ENCODE measurements at regions not wholly inside any gene's neighbourhood (a gene's known extent, or its start where the extent isn't known, plus 50 kb on each side); places are given as distances from the start of the nearest gene placed in this dataset.

- intact Hi-C loops (cut with micrococcal nuclease), result no loop called here
These were observed 1112.7 kb upstream of the TENM4 start for GRCh38 chr11:80553565-80553964.

- intact Hi-C loops (cut with micrococcal nuclease), result no loop called here
These were observed 1101.9 kb upstream of the TENM4 start for GRCh38 chr11:80542704-80543103.

DNA sequence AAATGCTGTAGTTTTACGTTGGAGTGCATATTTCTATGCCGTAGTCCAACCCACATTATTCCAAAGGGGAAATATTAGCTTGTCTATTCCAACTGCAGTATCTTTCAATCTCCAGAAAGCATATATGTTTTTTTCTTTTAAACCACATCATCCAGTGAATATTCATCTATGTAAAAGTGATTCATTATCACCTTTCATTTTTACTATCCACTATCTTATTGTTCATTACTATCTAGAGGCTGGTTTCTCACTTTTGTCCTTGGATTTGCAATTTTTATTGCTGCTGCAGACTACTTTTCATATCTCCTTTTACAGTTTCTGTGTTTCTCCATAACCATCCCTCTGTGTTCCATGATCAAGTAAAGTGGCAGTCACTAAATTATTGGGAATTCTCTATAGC, 1097.2 kb upstream of the TENM4 start:
- intact Hi-C loops (cut with micrococcal nuclease), result no loop called here

GRCh38 chr11:80533463-80533862, 1092.6 kb upstream of the TENM4 start:
- intact Hi-C loops (cut with micrococcal nuclease), result no loop called here

GRCh38 chr11:80532633-80533232, 1091.9 kb upstream of the TENM4 start:
- intact Hi-C loops (cut with micrococcal nuclease), result no loop called here

- intact Hi-C loops (cut with micrococcal nuclease), result no loop called here
These were observed 1088.9 kb upstream of the TENM4 start for GRCh38 chr11:80529726-80530125.

DNA sequence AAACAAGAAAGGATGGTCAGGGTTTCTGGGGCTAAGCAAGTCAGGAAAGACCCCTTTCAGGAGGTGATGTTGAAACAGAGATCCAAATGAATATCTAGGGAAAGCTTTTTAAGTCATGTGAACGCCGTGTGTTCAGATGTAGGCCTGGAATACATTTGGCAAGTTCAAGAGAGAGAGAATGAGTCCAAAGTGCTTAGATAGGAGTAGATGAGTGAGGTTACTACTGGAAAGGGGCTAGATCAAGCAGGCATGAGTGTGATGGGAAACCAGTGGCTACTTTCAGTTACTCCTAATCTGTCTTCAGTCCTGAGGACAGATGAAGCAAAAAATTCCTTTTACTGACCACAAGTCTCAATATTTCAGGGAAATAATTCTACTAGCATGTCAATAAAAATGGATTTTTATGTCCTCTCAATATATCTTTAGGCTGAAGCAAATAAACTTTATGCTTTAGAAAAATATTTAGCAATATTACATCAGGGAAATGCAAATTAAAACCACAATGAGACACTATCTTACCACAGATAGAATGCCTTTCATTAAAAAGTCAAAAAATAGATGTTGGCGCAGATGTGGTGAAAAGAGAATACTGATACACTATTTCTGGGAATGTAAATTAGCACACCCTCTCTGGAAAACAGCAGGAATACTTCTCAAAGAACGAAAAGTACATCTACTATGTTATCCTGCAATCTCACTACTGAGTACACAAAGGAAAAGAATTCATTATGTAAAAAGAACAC, 1085.0 kb upstream of the TENM4 start:
- intact Hi-C loops (cut with micrococcal nuclease), result no loop called here

DNA sequence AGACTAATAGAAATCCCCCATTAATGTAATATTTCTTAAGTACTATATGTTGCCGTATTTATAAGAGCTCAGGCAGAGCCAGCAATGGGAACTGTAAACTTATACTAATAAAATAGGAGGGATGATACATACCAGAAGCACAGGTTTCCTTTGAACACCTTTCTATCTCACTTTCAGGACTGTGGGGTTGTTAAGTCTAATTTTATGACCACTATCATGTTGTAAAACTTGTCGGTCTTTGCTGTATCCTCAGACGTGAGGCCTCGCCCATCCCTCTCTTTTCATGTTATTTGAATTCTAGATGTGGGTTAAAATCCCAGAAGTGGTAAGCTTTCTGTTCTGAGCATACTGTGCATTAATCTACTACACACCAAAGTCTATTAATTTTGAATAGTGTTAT, 1083.5 kb upstream of the TENM4 start:
- intact Hi-C loops (cut with micrococcal nuclease), result no loop called here

GRCh38 chr11:80523057-80523456, 1082.2 kb upstream of the TENM4 start:
- intact Hi-C loops (cut with micrococcal nuclease), result no loop called here

DNA sequence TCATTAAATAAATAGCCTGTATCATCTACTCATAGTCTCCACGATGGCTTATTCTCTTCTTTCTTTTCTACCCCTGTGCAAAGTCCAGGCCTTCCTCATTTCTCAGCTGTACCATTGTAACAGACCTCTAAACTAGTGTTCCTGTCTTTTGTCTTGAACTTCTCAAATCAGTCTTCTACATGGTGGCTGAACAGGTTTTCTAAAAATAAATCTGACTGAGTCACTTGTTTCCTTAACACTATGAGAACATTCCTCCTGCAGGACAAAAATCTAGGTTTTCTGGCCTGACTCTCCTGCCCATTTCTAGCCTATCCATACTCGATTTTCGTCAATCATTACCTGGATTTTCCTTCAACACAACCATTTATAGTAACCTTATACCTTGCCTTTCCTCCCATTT, 1080.8 kb upstream of the TENM4 start:
- intact Hi-C loops (cut with micrococcal nuclease), result no loop called here

DNA sequence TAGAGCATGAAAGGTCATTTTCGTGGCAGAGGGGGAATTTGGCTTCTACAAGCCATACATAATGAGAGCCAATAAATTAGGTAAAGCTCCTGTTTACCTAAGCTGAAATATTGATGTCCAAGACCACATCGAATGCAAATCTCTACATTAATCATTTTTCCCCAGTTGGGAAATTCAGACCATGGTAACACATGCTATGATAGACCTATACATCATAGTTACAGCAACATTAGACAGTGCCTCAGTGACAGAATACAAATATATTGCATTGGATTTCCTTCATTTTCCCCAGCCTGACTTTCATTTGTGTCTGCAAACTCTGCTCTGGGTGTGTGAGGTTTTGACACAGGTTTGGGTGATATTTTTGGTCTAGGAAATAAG, 1079.7 kb upstream of the TENM4 start:
- intact Hi-C loops (cut with micrococcal nuclease), result no loop called here

GRCh38 chr11:80519596-80520506, 1079.0 kb upstream of the TENM4 start:
- intact Hi-C loops (cut with micrococcal nuclease), result no loop called here

GRCh38 chr11:80517701-80518100, 1076.9 kb upstream of the TENM4 start:
- intact Hi-C loops (cut with micrococcal nuclease), result no loop called here

- intact Hi-C loops (cut with micrococcal nuclease), result no loop called here
These were observed 1074.3 kb upstream of the TENM4 start for GRCh38 chr11:80515097-80515496.

DNA sequence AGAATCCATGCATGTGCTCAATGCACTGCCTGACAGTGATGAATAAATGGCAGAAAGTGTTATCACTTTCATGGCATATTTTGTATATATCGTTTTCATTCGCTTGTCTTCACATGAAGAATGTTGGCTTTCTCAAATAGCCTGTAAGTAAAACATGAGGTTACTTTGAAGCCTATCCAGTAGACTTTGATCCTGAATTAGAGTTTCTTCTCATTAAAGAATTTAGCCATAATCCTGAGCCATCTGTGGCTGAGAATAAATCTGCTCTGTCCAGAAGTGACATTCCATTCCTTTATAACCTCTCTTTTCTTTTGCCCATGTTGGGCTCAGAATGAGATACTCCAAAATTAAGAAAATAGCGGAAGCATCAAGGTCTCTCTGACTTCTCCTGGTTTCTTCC, 1071.7 kb upstream of the TENM4 start:
- intact Hi-C loops (cut with micrococcal nuclease), result no loop called here

- intact Hi-C loops (cut with micrococcal nuclease), result no loop called here
These were observed 1064.9 kb upstream of the TENM4 start for GRCh38 chr11:80505771-80506170.

GRCh38 chr11:80503990-80504389, 1063.2 kb upstream of the TENM4 start:
- intact Hi-C loops (cut with micrococcal nuclease), result no loop called here

DNA sequence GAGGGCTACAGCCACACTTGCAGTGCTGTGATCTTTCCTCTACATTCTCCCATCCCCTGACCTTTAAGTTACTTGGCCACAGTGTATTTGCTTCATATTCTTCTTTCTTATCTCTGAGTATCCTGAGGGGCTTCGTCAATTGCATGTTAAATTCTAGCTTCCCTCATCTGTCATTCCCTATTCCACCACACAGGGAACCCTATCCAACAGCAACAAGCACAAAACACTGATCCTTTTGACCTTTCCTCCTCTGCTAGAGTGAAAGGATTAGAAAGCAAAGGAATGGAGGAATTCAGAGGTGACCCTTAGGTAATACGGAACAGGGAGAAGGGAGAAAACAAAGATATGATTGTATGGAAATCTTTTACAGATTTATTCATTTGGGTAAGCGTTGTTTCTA, 1061.7 kb upstream of the TENM4 start:
- intact Hi-C loops (cut with micrococcal nuclease), result no loop called here

DNA sequence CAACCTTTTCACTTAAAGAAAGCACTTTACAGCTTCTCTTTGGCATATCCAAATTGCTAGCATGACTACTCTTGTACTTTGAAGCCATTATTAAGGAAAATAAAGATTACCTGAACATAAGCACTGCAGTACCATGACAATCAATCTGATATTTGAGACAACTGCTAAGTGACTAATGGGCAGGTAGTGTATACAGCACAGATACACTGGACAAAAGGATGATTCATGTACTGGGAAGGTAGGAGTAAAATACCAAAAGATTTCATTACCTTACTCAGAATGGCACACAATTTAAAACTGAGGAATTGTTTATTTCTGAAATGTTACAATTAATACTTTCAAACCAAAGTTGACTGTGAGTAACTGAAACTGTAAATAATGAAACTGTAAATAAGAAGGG, 1054.3 kb upstream of the TENM4 start:
- intact Hi-C loops (cut with micrococcal nuclease), result no loop called here

- intact Hi-C loops (cut with micrococcal nuclease), result no loop called here
These were observed 1047.1 kb upstream of the TENM4 start for GRCh38 chr11:80487952-80488351.

- intact Hi-C loops (cut with micrococcal nuclease), result no loop called here
These were observed 1045.8 kb upstream of the TENM4 start for GRCh38 chr11:80486678-80487077.

DNA sequence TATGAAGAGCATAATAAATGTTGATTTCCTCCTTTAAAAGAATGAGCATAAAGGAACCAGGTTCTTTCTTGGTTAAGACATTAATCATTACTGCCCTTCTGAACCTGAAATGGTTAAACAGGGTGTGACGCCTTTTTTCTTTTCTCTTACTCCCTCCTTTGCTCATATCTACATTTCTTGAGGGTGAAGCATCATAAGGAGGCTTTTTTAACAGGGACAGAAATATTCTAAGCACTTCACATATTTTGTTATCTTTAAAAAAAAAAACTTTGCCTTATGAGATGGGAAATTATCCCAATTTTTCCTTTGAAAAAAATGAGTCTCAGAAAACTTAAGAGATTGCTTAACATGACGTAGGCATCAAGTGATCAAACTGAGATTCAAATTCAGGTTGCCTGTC, 1036.3 kb upstream of the TENM4 start:
- intact Hi-C loops (cut with micrococcal nuclease), result no loop called here
